Astrocyte of the spinal cord (primary cell): ENCODE measurements at regions not wholly inside any gene's neighbourhood (a gene's known extent, or its start where the extent isn't known, plus 50 kb on each side); places are given as distances from the start of the nearest gene placed in this dataset.

Experiments
- DNase-seq: peaks from one replicate; pipeline ENCODE4 v3.0.0; 2011; ENCODE audit warnings: low read depth, low spot score
- H3K4me3 ChIP-seq: 2 replicates; pipeline ENCODE4 v1.5.1; 2011; ENCODE audit warnings: low read depth, mild to moderate bottlenecking, low read length, moderate library complexity
- CTCF ChIP-seq: IDR thresholded peaks from 2 replicates; pipeline ENCODE4 v1.5.1; 2012; ENCODE audit warnings: low read depth, mild to moderate bottlenecking, low read length, inconsistent platforms
- in situ Hi-C: cut with HindIII; loops from 2 replicates; pipeline ENCODE4 v1.10.0; 2017; ENCODE audit warnings: low sequenced_read_pairs

GRCh38 chr11:100561323-100561722 is 125.8 kb upstream of the ARHGAP42 start:
- H3K4me3 ChIP-seq, result no peak overlapping the region
- peak; percentile 7 for DNase-seq
- TF ChIP-seq CTCF, result no peak
- in situ Hi-C loops, result no loop called here

- in situ Hi-C loops, result no loop called here
- H3K4me3 ChIP-seq, result no peak overlapping the region
- DNase-seq, result peak; percentile 85
- no peak for TF ChIP-seq CTCF
Observed at GRCh38 chr11:100562128-100562527, 125.0 kb upstream of the ARHGAP42 start.

GRCh38 chr11:100563541-100564280 is 123.4 kb upstream of the ARHGAP42 start:
- peak; percentile 31 for DNase-seq
- no peak for TF ChIP-seq CTCF
- no peak overlapping the region for H3K4me3 ChIP-seq
- in situ Hi-C loops, result no loop called here

GRCh38 chr11:100573911-100574513 is 113.1 kb upstream of the ARHGAP42 start:
- in situ Hi-C loops, result no loop called here
- no peak overlapping the region for H3K4me3 ChIP-seq
- TF ChIP-seq CTCF, result no peak
- DNase-seq, result no peak

- DNase-seq, result peak; percentile 56
- in situ Hi-C loops, result no loop called here
- no peak overlapping the region for H3K4me3 ChIP-seq
- TF ChIP-seq CTCF, result peak; percentile 40
Observed at GRCh38 chr11:100574894-100575769, 112.0 kb upstream of the ARHGAP42 start.

GRCh38 chr11:100575860-100576717 is 111.0 kb upstream of the ARHGAP42 start:
- in situ Hi-C loops, result no loop called here
- TF ChIP-seq CTCF, result peak; percentile 72
- no peak overlapping the region for H3K4me3 ChIP-seq
- DNase-seq, result peak; percentile 68
